IPS-15b (cell line): ENCODE measurements at regions not wholly inside any gene's neighbourhood (a gene's known extent, or its start where the extent isn't known, plus 50 kb on each side); places are given as distances from the start of the nearest gene placed in this dataset.

Experiments
- H3K27me3 ChIP-seq: one replicate; pipeline ENCODE4 v1.6.1; 2013; ENCODE audit warnings: low read length; ENCODE audit not compliant: control insufficient read depth, insufficient read depth
- H3K36me3 ChIP-seq: one replicate; pipeline ENCODE4 v1.6.1; 2013; ENCODE audit warnings: low read length; ENCODE audit not compliant: control insufficient read depth, insufficient read depth
- H3K4me1 ChIP-seq: one replicate; pipeline ENCODE4 v1.6.1; 2013; ENCODE audit warnings: mild to moderate bottlenecking, low read length; ENCODE audit not compliant: control insufficient read depth, insufficient read depth
- H3K4me3 ChIP-seq: one replicate; pipeline ENCODE4 v1.5.1; 2013; ENCODE audit warnings: low read depth, low read length
- H3K9ac ChIP-seq: one replicate; pipeline ENCODE4 v1.6.1; 2013; ENCODE audit warnings: low read depth, mild to moderate bottlenecking, low read length
- H3K9me3 ChIP-seq: one replicate; pipeline ENCODE4 v1.6.1; 2013; ENCODE audit warnings: mild to moderate bottlenecking, low read length; ENCODE audit not compliant: control insufficient read depth, insufficient read depth

DNA sequence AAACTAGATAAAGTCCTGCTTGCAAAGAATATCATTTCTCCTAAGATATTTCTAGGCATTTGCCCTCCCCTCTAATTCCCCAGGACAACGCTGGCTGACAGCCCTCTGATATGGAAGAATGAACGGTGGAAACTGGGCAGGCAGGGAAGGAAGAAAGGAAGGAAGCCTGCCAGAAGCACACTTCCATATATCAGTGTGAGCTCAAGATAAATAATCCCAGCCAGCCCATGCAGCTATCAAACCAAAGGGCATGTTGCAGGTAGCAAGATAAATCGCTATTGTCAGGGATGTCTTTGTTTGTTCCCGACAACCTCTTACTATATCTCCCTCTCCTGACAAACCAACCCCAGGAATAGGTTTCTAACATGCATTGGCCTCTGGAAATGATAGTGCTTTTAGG, 412.8 kb downstream of the HNRNPD start:
- H3K36me3 ChIP-seq: no peaks in the 10 kb centered on the region
- H3K9ac ChIP-seq: no peak overlapping the region
- H3K9me3 ChIP-seq: no peaks in the 10 kb centered on the region
- H3K4me1 ChIP-seq: peaks cover 8% of the 10 kb centered on the region
- no peak overlapping the region for H3K4me3 ChIP-seq
- H3K27me3 ChIP-seq: no peaks in the 10 kb centered on the region

- Histone ChIP-seq H3K36me3 (no peaks in the 10 kb centered on the region), H3K9me3 (no peaks in the 10 kb centered on the region), H3K4me1 (no peaks in the 10 kb centered on the region), H3K27me3 (no peaks in the 10 kb centered on the region), H3K4me3 (no peak overlapping the region), H3K9ac (no peak overlapping the region)
Observed at GRCh38 chr4:81954271-81954670, 419.5 kb downstream of the HNRNPD start.

GRCh38 chr4:81951891-81952455, 421.8 kb downstream of the HNRNPD start:
- H3K4me3 ChIP-seq: no peak overlapping the region
- no peaks in the 10 kb centered on the region for H3K36me3 ChIP-seq
- H3K9me3 ChIP-seq: no peaks in the 10 kb centered on the region
- H3K9ac ChIP-seq: no peak overlapping the region
- no peaks in the 10 kb centered on the region for H3K27me3 ChIP-seq
- H3K4me1 ChIP-seq: no peaks in the 10 kb centered on the region

DNA sequence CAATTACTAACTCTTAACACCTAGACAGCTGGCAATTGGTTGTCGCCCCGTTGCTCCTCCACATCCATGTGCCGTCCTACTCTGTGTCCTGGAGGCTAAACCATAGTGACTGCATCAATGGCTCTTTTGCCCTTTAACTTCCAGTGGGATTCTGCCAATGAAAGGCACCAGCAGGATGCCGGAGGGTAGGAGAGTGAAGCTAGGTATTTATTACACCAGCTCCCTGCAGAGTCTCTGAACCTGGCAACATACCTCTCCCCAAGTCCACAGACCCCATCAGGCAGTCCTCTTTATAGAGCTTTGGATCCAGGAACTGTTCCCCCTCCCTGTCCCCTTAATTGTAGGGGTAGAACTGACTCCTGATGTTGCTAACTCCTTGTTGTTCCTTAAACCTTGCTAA, 426.8 kb downstream of the HNRNPD start:
- no peaks in the 10 kb centered on the region for H3K27me3 ChIP-seq
- no peaks in the 10 kb centered on the region for H3K36me3 ChIP-seq
- no peaks in the 10 kb centered on the region for H3K4me1 ChIP-seq
- no peak overlapping the region for H3K4me3 ChIP-seq
- H3K9me3 ChIP-seq: no peaks in the 10 kb centered on the region
- H3K9ac ChIP-seq: no peak overlapping the region

GRCh38 chr4:81930506-81931238, 443.1 kb downstream of the HNRNPD start:
- no peaks in the 10 kb centered on the region for H3K36me3 ChIP-seq
- H3K27me3 ChIP-seq: no peaks in the 10 kb centered on the region
- H3K4me1 ChIP-seq: no peaks in the 10 kb centered on the region
- no peaks in the 10 kb centered on the region for H3K9me3 ChIP-seq
- H3K4me3 ChIP-seq: no peak overlapping the region
- no peak overlapping the region for H3K9ac ChIP-seq

DNA sequence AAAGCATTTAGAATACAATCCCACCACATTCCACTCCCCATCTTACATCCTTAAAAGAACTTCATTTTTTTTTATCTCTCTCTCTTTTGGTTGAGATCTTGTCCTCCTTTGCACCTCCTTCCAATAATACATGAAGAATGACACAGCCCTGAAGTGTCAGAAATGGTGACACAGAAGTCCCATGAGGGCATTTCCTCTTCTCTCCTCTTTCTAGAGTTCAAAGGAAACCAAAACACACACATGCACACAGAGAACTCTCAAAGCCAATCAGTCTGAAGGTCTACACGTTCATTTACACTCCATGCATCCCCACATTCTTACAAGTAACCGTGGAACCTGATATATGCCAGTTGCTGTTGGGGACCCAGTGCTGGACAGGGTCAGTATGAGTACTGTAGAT, 450.7 kb downstream of the HNRNPD start:
- H3K9ac ChIP-seq: no peak overlapping the region
- H3K27me3 ChIP-seq: no peaks in the 10 kb centered on the region
- no peaks in the 10 kb centered on the region for H3K4me1 ChIP-seq
- no peaks in the 10 kb centered on the region for H3K36me3 ChIP-seq
- no peak overlapping the region for H3K4me3 ChIP-seq
- no peaks in the 10 kb centered on the region for H3K9me3 ChIP-seq

- Histone ChIP-seq H3K36me3 (no peaks in the 10 kb centered on the region), H3K9ac (no peak overlapping the region), H3K4me3 (no peak overlapping the region), H3K9me3 (no peaks in the 10 kb centered on the region), H3K27me3 (no peaks in the 10 kb centered on the region), H3K4me1 (no peaks in the 10 kb centered on the region)
Observed at GRCh38 chr4:81922313-81922712, 450.6 kb upstream of the RASGEF1B start.

- Histone ChIP-seq H3K9ac (no peak overlapping the region), H3K4me3 (no peak overlapping the region), H3K9me3 (no peaks in the 10 kb centered on the region), H3K27me3 (no peaks in the 10 kb centered on the region), H3K36me3 (no peaks in the 10 kb centered on the region), H3K4me1 (no peaks in the 10 kb centered on the region)
Observed at GRCh38 chr4:81921751-81922159, 450.0 kb upstream of the RASGEF1B start.

GRCh38 chr4:81919810-81920209, 448.1 kb upstream of the RASGEF1B start:
- no peak overlapping the region for H3K4me3 ChIP-seq
- no peaks in the 10 kb centered on the region for H3K9me3 ChIP-seq
- H3K9ac ChIP-seq: no peak overlapping the region
- H3K36me3 ChIP-seq: no peaks in the 10 kb centered on the region
- H3K4me1 ChIP-seq: no peaks in the 10 kb centered on the region
- no peaks in the 10 kb centered on the region for H3K27me3 ChIP-seq

GRCh38 chr4:81919223-81919622, 447.5 kb upstream of the RASGEF1B start:
- no peak overlapping the region for H3K9ac ChIP-seq
- no peaks in the 10 kb centered on the region for H3K9me3 ChIP-seq
- H3K4me3 ChIP-seq: no peak overlapping the region
- no peaks in the 10 kb centered on the region for H3K36me3 ChIP-seq
- H3K27me3 ChIP-seq: no peaks in the 10 kb centered on the region
- H3K4me1 ChIP-seq: no peaks in the 10 kb centered on the region

DNA sequence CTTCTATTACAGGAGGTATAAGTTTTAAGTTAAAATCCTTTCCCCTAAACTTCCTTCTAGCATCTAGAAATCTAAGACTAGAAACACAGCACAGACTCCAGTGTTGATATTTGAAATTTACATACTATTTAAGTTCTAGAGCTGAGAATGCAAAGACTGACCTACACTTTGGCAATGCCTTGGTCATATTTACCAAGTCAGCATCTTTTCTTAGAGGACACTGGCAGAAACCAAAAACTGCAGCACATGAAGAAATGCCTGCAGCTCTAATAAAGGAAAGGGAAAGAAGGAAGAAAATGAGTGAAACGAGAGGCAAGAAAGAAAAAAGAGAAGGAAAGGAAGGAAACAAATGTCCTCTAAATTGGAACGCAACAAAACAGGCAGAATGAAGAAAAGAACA, 443.7 kb upstream of the RASGEF1B start:
- no peak overlapping the region for H3K9ac ChIP-seq
- no peak overlapping the region for H3K4me3 ChIP-seq
- H3K9me3 ChIP-seq: no peaks in the 10 kb centered on the region
- H3K4me1 ChIP-seq: no peaks in the 10 kb centered on the region
- H3K36me3 ChIP-seq: no peaks in the 10 kb centered on the region
- H3K27me3 ChIP-seq: no peaks in the 10 kb centered on the region

GRCh38 chr4:81914623-81915022, 442.9 kb upstream of the RASGEF1B start:
- no peaks in the 10 kb centered on the region for H3K4me1 ChIP-seq
- no peaks in the 10 kb centered on the region for H3K9me3 ChIP-seq
- H3K36me3 ChIP-seq: no peaks in the 10 kb centered on the region
- no peak overlapping the region for H3K4me3 ChIP-seq
- H3K27me3 ChIP-seq: no peaks in the 10 kb centered on the region
- H3K9ac ChIP-seq: no peak overlapping the region
